AG08395 (cell line): ENCODE measurements at regions not wholly inside any gene's neighbourhood (a gene's known extent, or its start where the extent isn't known, plus 50 kb on each side); places are given as distances from the start of the nearest gene placed in this dataset.

ENCODE experiments used
- DNase-seq: peaks from one replicate; pipeline ENCODE4 v3.0.0; 2012; ENCODE audit warnings: mixed read lengths, low spot score

GRCh38 chr9:107874591-107875369 lies 385.2 kb upstream of the KLF4 start:
- no peak for DNase-seq

- no peak for DNase-seq
Measured at GRCh38 chr9:107874137-107874536, 384.6 kb upstream of the KLF4 start.

GRCh38 chr9:107872457-107873192 lies 383.1 kb upstream of the KLF4 start:
- no peak for DNase-seq

GRCh38 chr9:107870927-107871680 lies 381.5 kb upstream of the KLF4 start:
- no peak for DNase-seq

- no peak for DNase-seq
Measured at GRCh38 chr9:107870221-107870620, 380.7 kb upstream of the KLF4 start.

DNA sequence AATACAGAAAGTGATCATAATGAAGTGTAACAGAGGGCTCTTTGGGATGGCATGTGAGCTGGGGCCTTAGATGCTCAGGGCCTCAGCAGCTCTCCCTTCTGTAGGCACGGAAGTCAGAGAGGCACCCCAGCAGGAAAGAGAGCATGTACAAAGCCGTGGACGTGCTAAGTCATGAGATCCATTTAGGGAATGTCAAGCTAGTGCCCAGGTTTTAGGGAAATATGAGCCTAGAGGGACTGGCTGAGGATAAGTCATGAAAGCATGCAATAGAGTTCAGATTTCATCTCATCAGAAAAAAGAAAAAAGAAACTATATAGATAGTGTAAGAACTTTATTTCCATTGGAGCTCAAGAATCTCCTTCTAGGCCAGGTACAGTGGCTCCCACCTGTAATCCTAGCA lies 379.5 kb upstream of the KLF4 start:
- no peak for DNase-seq

GRCh38 chr9:107868186-107868585 lies 378.6 kb upstream of the KLF4 start:
- no peak for DNase-seq

- no peak for DNase-seq
Measured at GRCh38 chr9:107867738-107868137, 378.2 kb upstream of the KLF4 start.

DNA sequence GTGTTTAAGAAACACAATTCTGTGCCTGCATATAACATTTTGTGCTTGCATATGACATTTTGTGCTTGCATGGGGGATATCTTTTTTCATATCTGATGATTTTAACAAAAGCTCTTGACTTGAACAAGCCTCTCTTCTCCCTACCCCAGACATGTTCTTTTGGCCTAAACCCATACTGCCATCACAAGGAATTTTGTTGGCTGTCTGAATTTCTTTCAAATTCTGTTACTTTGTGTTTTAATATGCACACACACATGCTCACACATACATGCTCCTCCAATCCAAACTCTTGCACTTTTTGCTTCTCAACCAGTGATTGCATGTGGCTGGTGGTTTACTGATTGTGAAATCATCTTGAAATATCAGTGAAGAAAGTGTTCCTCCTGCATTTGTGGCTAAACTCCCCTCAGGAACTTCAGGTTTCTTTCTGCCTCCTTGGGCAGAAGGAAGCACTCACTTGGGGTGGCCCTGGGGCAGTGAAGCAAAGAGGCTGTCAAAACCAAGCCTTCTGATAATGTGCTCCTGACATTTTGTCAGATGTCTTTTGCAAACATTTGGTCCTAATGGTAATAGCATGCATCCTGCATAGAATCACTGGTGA lies 377.2 kb upstream of the KLF4 start:
- DNase-seq, result peak; percentile 25

DNA sequence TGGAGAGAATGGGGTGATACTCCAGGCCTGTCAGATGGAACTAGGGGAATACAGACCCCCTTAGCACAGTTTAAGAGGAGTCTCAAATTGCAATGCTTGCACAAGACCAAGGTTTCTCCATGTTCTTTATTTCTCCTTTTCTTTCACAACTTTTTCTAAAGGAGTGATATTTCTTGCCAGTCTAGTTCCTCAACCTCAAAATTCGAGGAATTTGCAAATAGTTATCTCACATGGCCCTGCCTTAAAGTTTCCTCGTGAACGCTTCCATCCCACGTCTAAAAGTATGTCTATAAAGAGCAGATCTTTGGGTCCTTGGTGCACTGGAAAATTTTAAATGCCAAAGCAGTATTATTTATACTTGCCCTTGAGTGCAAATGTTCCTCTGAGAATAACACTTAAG lies 373.8 kb upstream of the KLF4 start:
- DNase-seq, result no peak

- no peak for DNase-seq
Measured at GRCh38 chr9:107862881-107863280, 373.3 kb upstream of the KLF4 start.

GRCh38 chr9:107862323-107862722 lies 372.8 kb upstream of the KLF4 start:
- DNase-seq, result no peak

DNA sequence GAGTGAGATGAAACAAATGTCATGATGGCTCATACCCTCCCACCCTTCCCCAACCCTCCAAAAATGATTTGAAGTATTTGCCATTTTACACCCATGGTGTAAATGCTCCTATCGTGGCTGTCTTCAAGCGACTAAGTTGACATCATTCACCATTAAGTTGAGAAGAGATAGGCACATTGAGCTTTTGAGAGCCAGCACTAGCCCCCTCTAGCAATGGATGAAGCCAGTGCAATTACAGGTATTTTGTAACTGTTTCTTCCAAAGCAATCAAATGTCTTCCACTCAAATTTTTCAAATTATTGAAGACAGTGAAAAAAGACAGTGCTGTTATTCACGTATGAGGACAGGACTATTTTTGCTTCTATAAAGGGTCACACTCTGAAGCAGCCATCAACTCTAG lies 371.5 kb upstream of the KLF4 start:
- DNase-seq, result no peak

DNA sequence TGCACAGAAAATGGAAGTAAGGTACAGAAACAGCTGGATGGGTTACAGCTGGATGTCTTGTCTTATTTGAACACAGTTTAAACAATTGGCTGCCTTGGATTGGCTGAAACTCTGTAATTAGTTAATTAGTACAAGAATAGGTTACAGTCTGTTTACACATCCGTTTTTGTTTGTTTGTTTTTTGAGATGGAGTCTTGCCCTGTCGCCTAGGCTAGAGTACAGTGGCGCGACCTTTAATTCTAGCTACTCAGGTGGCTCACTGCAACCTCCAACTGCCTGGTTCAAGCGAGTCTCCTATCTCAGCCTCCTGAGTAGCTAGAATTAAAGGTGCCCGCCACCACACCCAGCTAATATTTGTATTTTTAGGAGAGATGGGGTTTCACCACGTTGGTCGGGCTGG lies 368.7 kb upstream of the KLF4 start:
- DNase-seq, result no peak

- DNase-seq, result no peak
Measured at GRCh38 chr9:107856633-107857032, 367.1 kb upstream of the KLF4 start.

DNA sequence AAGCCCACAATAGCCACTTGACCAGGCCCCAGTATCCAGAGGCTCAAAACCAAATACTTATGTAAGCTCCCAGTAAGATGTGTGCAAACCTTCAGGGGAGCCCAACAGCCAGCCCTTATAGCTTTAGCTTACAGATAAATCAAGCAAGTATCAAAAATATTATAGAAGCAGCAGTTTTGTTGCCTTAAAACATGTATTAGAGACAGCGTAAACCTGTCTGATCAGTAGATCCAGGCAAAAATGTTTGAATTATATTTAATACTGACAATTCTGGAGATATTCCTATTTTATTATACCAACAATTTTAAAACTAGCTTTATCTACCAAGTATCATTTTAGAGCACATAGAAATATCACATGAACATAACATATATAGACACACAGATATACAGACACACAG lies 365.6 kb upstream of the KLF4 start:
- no peak for DNase-seq

DNA sequence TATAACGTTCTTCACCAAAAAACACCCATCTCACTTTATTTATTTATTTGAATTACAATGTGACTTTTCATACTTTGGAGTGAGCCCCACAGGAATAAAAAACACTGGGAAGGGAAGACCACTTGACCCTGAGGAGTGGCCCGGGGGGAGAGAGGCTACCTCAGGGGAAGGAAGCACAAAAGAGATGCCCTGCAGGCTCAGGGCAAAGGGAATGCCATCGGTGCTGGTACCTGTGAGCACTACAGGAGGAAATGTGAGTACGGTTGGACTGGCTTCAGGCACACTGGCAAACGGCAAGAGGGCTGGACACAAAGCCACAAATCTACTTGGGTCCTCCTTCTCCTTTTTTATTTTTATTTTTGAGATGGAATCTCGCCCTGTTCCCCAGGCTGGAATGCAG lies 363.9 kb upstream of the KLF4 start:
- DNase-seq, result no peak

DNA sequence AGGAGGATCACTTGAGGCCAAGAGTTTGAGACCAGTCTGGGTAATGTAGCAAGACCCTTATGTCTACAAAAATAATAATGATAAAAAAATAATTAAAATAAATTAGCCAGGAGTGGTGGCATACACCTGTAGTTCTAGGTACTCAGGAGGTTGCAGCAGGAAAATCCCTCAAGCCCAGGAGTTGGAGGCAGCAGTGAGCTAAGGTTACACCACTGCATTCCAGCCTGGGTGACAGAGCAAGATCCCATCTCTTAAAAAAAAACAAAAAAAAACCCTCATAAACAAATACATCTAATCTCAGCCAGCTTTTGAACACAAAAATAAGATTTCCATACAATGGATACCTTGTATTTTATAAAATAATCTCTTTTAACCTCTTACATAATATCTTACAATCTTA lies 363.3 kb upstream of the KLF4 start:
- no peak for DNase-seq

DNA sequence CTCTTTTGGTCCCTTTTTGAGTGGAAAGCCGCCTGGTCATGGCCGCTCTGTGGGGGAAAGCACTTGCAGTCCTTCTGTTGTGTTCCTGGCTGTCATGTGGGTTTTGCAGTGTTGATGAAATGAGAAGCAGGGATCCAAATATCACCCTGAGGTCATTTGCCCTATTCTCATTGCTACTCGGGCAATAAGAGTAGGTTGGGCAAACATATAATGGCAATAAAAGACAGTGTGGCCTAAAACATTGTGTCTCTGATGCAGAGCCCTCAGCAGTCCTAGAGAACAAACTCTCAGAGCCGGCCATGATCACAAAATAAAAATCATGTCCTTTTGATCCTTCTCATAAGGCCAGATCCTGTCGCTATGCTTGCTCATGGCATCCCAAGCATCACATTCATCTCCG lies 361.1 kb upstream of the KLF4 start:
- DNase-seq, result no peak

DNA sequence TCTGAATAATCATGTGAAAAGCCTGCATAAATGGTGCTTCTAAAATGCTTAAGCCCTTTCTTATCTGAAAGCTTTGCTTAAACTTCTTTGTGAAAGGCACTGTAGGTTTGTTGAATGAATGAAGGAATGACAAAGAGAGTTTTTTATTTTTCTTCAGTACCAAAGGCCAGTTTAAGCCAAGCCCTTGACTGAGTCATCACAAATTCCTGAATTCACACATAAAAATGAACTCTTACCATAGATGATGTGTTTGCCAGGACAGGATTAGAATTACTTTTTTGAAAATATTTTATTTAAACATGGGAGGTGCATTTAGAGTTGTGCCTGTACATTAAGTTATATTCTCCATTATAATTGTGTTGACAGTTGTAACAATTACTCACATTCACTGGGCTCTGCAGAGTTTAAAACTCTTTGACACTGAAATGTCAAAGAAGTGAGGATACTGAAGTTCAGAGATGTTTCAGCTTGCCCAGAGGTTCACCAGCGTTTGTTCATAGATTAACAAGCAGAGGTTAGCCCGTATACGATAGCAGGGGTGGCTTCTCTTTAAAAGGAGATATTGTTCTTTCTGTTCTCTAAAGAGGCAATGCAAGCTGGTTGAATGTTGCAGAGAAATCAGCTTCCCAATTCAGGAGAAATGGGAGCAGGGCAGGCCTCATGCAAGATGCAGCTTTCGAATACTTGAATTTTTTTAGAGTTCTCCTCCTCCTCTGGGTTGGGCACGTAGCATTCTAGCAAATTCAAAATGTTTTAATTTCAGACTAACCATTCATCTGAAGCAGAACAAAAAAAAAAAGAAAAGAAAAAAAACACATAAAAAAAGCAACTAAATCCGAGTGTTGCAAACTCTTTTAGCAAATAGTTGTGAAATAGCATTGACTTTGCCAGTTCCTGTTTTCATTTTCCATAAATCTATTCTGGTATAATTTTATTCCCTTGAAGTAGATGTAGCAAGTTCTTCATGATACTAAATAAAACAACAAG lies 358.7 kb upstream of the KLF4 start:
- DNase-seq, result peak; percentile 56

- DNase-seq, result no peak
Measured at GRCh38 chr9:107842530-107842929, 353.0 kb upstream of the KLF4 start.
